ENCODE measurements at regions not wholly inside any gene's neighbourhood (a gene's known extent, or its start where the extent isn't known, plus 50 kb on each side); places are given as distances from the start of the nearest gene placed in this dataset.
"Not testable (repeated sequence)": the region's sequence is repeated elsewhere in the genome, so short reads cannot be mapped to it uniquely, and the experiment has no call there.

DNA sequence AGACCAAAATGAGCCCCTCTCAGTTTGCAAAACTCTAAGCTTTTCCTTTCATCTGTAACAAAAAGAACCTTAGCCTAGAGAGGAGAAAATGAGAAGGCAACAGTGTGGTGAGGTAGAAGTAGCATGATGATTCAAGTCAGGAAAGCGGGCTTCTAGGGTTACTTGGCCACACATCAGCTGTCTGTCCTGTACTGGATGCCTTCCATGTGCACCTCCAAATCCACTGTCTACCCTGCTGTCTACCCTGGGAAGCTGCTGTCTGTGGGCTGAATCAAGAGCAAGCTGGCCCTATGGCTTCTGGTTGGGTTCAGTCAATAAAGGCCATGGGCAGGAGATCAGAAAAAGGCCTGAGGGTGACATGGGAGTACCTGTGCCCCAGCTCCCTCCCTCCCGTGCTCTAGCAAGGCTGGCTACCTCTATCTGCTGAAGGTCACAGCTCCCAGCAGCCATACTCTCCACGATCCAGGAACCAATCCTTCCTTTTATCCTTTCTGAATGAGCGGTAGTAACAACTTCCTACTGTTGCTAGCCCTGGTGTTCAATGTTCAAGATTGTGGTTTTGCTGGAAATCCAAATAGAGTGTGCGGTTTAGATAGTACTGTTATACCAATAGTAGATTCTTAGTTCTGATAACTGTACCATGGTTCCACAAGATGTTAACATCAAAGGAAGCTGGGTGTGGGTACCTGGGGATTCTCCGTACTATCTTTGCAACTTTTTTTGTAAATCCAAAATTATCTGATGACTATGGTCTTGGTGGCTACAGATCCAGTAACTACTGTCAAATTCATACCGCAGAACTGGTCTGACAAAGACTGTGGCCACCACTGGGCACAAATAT, 191.0 kb downstream of the ESM1 start:
- no peak overlapping the region for H3K4me3 ChIP-seq
- no peak overlapping the region for H3K27ac ChIP-seq
- H3K9me3 ChIP-seq: no peaks in the 10 kb centered on the region
- no peak for TF ChIP-seq CTCF (IDR thresholded peaks at IDR 0.05)
- no peaks in the 10 kb centered on the region for H3K27me3 ChIP-seq
- no peaks in the 10 kb centered on the region for H3K36me3 ChIP-seq
- H3K4me1 ChIP-seq: no peaks in the 10 kb centered on the region
- DNase-seq (ENCODE audit: low spot score): no peak

GRCh38 chr5:54793468-54794134, 191.8 kb downstream of the ESM1 start:
- H3K27ac ChIP-seq: no peak overlapping the region
- H3K36me3 ChIP-seq: no peaks in the 10 kb centered on the region
- H3K4me1 ChIP-seq: no peaks in the 10 kb centered on the region
- TF ChIP-seq CTCF (IDR thresholded peaks at IDR 0.05): no peak
- no peak for DNase-seq (ENCODE audit: low spot score)
- H3K4me3 ChIP-seq: no peak overlapping the region
- H3K9me3 ChIP-seq: no peaks in the 10 kb centered on the region
- no peaks in the 10 kb centered on the region for H3K27me3 ChIP-seq

DNA sequence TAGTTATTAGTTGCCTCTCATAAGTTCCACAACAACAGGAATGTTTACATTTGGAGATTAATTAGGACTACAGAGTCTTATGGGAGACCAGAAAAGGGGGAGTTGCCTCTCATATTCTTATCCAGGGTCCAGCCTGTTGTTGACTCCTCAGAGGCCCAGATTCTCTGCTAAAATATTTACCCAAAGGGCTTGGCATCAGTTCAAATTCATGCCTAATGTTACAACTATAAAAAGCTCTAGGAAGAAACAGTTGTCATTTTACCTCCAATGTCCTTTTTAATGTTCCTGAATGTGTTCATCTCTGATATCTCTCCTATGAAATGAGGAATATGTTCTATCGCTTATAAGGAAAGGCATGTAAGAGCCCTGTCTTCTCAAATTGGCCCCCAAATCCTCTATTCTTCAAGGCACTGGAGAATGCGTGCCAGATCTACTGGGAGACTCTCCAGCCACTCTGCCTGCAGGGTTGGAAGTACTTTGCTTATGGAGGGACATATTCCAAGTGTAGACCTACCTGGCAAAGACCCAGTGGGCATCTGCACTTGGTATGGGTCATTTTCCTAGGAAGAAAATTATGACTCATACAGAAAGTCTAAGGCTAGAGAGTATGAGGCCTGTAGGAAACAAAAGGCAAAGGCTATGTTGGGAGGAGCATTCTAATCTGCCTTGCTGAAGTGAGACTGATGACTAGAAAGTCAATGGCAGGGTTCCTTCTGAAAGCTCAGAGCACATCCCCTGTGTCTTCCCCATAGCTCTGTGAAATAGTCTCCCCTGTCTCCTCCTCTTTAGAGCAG, 192.6 kb downstream of the ESM1 start:
- Histone ChIP-seq H3K4me1 (no peaks in the 10 kb centered on the region), H3K36me3 (no peaks in the 10 kb centered on the region), H3K9me3 (no peaks in the 10 kb centered on the region), H3K27ac (no peak overlapping the region), H3K27me3 (no peaks in the 10 kb centered on the region), H3K4me3 (no peak overlapping the region)
- no peak for TF ChIP-seq CTCF (IDR thresholded peaks at IDR 0.05)
- DNase-seq (ENCODE audit: low spot score): no peak

DNA sequence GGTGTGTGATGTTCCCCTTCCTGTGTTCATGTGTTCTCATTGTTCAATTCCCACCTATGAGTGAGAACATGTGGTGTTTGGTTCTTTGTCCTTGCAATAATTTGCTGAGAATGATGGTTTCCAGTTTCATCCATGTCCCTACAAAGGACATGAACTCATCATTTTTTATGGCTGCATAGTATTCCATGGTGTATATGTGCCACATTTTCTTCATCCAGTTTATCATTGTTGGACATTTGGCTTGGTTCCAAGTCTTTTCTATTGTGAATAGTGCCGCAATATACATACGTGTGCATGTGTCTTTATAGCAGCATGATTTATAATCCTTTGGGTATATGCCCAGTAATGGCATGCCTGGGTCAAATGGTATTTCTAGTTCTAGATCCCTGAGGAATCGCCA, 197.5 kb downstream of the ESM1 start:
- not testable (repeated sequence) for H3K27me3 ChIP-seq, H3K9me3 ChIP-seq

GRCh38 chr5:54785729-54786591, 199.4 kb downstream of the ESM1 start:
- no peaks in the 10 kb centered on the region for H3K36me3 ChIP-seq
- peaks cover 0 to 15% of the 10 kb centered on the region in 2 donors for H3K4me1 ChIP-seq
- no peaks in the 10 kb centered on the region for H3K27me3 ChIP-seq
- H3K27ac ChIP-seq: peak overlapping the region in 1 of 2 donors; percentile 28
- no peak for DNase-seq (ENCODE audit: low spot score)
- H3K4me3 ChIP-seq: no peak overlapping the region
- TF ChIP-seq CTCF (IDR thresholded peaks at IDR 0.05): no peak
- peaks cover 0 to 8% of the 10 kb centered on the region in 2 donors for H3K9me3 ChIP-seq

More for the DNA sequence above, 197.5 kb downstream of the ESM1 start:
- not testable (repeated sequence) for H3K4me3 ChIP-seq; H3K36me3 ChIP-seq; DNase-seq (ENCODE audit: low spot score); H3K27ac ChIP-seq
- peaks cover 0 to 15% of the 10 kb centered on the region in 2 donors for H3K4me1 ChIP-seq

Measured in right atrium auricular region (tissue), 2 donors.